GM19240 (cell line): ENCODE measurements at regions not wholly inside any gene's neighbourhood (a gene's known extent, or its start where the extent isn't known, plus 50 kb on each side); places are given as distances from the start of the nearest gene placed in this dataset.
"Not testable (repeated sequence)": the region's sequence is repeated elsewhere in the genome, so short reads cannot be mapped to it uniquely, and the experiment has no call there.

ENCODE experiments used
- DNase-seq: peaks from one replicate; pipeline ENCODE4 v3.0.0; 2011; ENCODE audit warnings: low spot score; ENCODE audit not compliant: insufficient read length

- DNase-seq = no peak
Observed at GRCh38 chr5:158606233-158606632, 493.5 kb downstream of the EBF1 start.

- no peak for DNase-seq
Observed at GRCh38 chr5:158602981-158603380, 496.7 kb downstream of the EBF1 start.

- DNase-seq = no peak
Observed at GRCh38 chr5:158601118-158601517, 498.6 kb downstream of the EBF1 start.

- DNase-seq = no peak
Observed at GRCh38 chr5:158600679-158601078, 499.0 kb downstream of the EBF1 start.

GRCh38 chr5:158599157-158599556 lies 500.6 kb downstream of the EBF1 start:
- DNase-seq = no peak

- DNase-seq = no peak
Observed at GRCh38 chr5:158594595-158595242, 505.0 kb downstream of the EBF1 start.

GRCh38 chr5:158593925-158594324 lies 505.8 kb downstream of the EBF1 start:
- DNase-seq = no peak

- no peak for DNase-seq
Observed at GRCh38 chr5:158591301-158591863, 508.3 kb downstream of the EBF1 start.

GRCh38 chr5:158590746-158591300 lies 508.9 kb downstream of the EBF1 start:
- DNase-seq = no peak

GRCh38 chr5:158589939-158590338 lies 509.8 kb downstream of the EBF1 start:
- no peak for DNase-seq

GRCh38 chr5:158588617-158589016 lies 511.1 kb downstream of the EBF1 start:
- no peak for DNase-seq

- no peak for DNase-seq
Observed at GRCh38 chr5:158586054-158586453, 513.7 kb downstream of the EBF1 start.

- DNase-seq = not testable (repeated sequence)
Observed at GRCh38 chr5:158582669-158583068, 517.0 kb downstream of the EBF1 start.

- no peak for DNase-seq
Observed at GRCh38 chr5:158573829-158574228, 525.9 kb downstream of the EBF1 start.

- no peak for DNase-seq
Observed at GRCh38 chr5:158570502-158570901, 529.2 kb downstream of the EBF1 start.

GRCh38 chr5:158569534-158569933 lies 530.2 kb downstream of the EBF1 start:
- DNase-seq = no peak

GRCh38 chr5:158565017-158565789 lies 534.5 kb downstream of the EBF1 start:
- DNase-seq = no peak

GRCh38 chr5:158563760-158564390 lies 535.8 kb downstream of the EBF1 start:
- DNase-seq = no peak

GRCh38 chr5:158561562-158562190 lies 538.0 kb downstream of the EBF1 start:
- DNase-seq = no peak

- DNase-seq = peak; percentile 47
Observed at GRCh38 chr5:158560170-158560569, 539.5 kb downstream of the EBF1 start.

GRCh38 chr5:158559643-158560042 lies 540.1 kb downstream of the EBF1 start:
- no peak for DNase-seq
